ENCODE measurements at regions not wholly inside any gene's neighbourhood (a gene's known extent, or its start where the extent isn't known, plus 50 kb on each side); places are given as distances from the start of the nearest gene placed in this dataset.

DNA sequence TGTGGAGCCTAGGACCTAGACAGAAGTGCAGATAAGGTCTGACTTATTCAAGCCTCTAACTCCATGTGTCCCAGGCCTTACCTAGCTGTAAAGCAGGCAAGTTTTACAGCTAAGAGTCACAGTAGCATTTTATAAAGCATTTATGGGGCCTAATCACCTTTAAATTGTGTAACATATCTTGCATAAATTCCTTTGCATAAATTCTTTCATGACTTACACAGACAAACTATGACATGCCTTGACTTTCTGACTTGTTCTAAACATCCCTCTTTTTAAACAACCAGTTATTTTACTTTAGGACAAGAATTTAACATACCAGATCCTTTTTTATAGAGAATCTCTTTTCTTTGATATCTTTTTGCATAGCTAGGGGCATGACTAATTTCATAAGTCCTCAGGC, 1257.8 kb upstream of the NRXN1 start (continued):
- TF ChIP-seq ZNF513 (tag by site-specific recombination; IDR thresholded peaks at IDR 0.05) (no peak), MZF1 (tag by site-specific recombination; IDR thresholded peaks at IDR 0.05; ENCODE audit: borderline replicate concordance) (no peak), ZNF184 (tag by site-specific recombination; IDR thresholded peaks at IDR 0.05) (no peak), ZNF837 (tag by site-specific recombination; IDR thresholded peaks at IDR 0.05) (no peak), ZNF146 (tag by site-specific recombination; IDR thresholded peaks at IDR 0.05) (no peak), ZNF391 (tag by site-specific recombination; IDR thresholded peaks at IDR 0.05; ENCODE audit: borderline replicate concordance, low read depth) (no peak)
- TF ChIP-seq, protein P1, sequence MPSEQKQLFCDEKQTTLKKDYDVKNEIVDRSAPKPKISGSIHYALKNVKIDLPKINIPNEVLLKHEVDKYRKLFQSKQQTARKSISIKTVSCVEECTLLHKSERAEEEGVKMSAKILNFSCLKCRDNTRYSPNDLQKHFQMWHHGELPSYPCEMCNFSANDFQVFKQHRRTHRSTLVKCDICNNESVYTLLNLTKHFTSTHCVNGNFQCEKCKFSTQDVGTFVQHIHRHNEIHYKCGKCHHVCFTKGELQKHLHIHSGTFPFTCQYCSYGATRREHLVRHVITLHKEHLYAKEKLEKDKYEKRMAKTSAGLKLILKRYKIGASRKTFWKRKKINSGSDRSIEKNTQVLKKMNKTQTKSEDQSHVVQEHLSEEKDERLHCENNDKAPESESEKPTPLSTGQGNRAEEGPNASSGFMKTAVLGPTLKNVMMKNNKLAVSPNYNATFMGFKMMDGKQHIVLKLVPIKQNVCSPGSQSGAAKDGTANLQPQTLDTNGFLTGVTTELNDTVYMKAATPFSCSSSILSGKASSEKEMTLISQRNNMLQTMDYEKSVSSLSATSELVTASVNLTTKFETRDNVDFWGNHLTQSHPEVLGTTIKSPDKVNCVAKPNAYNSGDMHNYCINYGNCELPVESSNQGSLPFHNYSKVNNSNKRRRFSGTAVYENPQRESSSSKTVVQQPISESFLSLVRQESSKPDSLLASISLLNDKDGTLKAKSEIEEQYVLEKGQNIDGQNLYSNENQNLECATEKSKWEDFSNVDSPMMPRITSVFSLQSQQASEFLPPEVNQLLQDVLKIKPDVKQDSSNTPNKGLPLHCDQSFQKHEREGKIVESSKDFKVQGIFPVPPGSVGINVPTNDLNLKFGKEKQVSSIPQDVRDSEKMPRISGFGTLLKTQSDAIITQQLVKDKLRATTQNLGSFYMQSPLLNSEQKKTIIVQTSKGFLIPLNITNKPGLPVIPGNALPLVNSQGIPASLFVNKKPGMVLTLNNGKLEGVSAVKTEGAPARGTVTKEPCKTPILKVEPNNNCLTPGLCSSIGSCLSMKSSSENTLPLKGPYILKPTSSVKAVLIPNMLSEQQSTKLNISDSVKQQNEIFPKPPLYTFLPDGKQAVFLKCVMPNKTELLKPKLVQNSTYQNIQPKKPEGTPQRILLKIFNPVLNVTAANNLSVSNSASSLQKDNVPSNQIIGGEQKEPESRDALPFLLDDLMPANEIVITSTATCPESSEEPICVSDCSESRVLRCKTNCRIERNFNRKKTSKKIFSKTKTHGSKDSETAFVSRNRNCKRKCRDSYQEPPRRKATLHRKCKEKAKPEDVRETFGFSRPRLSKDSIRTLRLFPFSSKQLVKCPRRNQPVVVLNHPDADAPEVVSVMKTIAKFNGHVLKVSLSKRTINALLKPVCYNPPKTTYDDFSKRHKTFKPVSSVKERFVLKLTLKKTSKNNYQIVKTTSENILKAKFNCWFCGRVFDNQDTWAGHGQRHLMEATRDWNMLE (tag by site-specific recombination; conservative IDR thresholded peaks at IDR 0.05; ENCODE audit: low read depth), result no peak

DNA sequence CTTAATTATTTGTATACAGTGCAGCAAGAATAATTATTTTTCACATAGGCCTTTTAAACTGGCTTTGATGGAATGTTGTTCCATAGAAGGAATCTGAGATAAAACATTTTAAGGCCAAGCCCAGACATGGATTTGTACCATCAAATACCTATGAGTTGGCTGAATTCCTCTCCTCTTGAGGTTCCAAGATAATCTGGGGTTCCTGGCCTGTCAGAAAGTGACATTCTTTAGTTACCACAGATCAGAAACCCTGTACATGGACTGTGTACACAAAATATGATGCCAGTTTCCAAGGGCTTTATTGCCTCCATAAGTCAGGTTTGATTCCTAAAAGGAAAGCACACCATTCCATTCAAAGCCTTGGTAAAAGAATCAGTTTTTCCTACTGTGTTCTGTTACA, 1256.7 kb upstream of the NRXN1 start:
- Histone ChIP-seq H3K27ac (ENCODE audit: extremely low read depth, low read depth, low read length) (no peak overlapping the region), H3K4me3 (ENCODE audit: low read depth, low read length) (no peak overlapping the region), H3K36me3 (ENCODE audit: control insufficient read depth in 2 of 2, insufficient read depth in 1 of 2, low read length in 2 of 2) (no peaks in the 10 kb centered on the region), H3K9me3 (ENCODE audit: control insufficient read depth, insufficient read depth, low read depth, low read length) (no peaks in the 10 kb centered on the region), H3K4me1 (ENCODE audit: control insufficient read depth, insufficient read depth, low read length) (no peaks in the 10 kb centered on the region)
- POLR2A ChIA-PET, result no interaction called here
- no peak for TF ChIP-seq ZNF514 (tag by site-specific recombination; IDR thresholded peaks at IDR 0.05)
- TF ChIP-seq, protein P2, sequence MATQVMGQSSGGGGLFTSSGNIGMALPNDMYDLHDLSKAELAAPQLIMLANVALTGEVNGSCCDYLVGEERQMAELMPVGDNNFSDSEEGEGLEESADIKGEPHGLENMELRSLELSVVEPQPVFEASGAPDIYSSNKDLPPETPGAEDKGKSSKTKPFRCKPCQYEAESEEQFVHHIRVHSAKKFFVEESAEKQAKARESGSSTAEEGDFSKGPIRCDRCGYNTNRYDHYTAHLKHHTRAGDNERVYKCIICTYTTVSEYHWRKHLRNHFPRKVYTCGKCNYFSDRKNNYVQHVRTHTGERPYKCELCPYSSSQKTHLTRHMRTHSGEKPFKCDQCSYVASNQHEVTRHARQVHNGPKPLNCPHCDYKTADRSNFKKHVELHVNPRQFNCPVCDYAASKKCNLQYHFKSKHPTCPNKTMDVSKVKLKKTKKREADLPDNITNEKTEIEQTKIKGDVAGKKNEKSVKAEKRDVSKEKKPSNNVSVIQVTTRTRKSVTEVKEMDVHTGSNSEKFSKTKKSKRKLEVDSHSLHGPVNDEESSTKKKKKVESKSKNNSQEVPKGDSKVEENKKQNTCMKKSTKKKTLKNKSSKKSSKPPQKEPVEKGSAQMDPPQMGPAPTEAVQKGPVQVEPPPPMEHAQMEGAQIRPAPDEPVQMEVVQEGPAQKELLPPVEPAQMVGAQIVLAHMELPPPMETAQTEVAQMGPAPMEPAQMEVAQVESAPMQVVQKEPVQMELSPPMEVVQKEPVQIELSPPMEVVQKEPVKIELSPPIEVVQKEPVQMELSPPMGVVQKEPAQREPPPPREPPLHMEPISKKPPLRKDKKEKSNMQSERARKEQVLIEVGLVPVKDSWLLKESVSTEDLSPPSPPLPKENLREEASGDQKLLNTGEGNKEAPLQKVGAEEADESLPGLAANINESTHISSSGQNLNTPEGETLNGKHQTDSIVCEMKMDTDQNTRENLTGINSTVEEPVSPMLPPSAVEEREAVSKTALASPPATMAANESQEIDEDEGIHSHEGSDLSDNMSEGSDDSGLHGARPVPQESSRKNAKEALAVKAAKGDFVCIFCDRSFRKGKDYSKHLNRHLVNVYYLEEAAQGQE (tag by site-specific recombination; IDR thresholded peaks at IDR 0.05), result no peak
- TF ChIP-seq ZNF394 (tag by site-specific recombination; IDR thresholded peaks at IDR 0.05; ENCODE audit: borderline replicate concordance), result no peak
- no peak for TF ChIP-seq TCF7L2 (IDR thresholded peaks at IDR 0.05; ENCODE audit: borderline replicate concordance, low read depth, low read length)
- no peak for TF ChIP-seq ZNF747 (tag by site-specific recombination; IDR thresholded peaks at IDR 0.05)
- TF ChIP-seq OSR2 (tag by site-specific recombination; IDR thresholded peaks at IDR 0.05), result no peak
- TF ChIP-seq ZNF302 (tag by site-specific recombination; IDR thresholded peaks at IDR 0.05; ENCODE audit: low read depth), result no peak
- TF ChIP-seq ZNF211 (tag by site-specific recombination; IDR thresholded peaks at IDR 0.05; ENCODE audit: low read depth), result no peak
- no peak for TF ChIP-seq ZNF423 (tag by site-specific recombination; IDR thresholded peaks at IDR 0.05)
- TF ChIP-seq ZNF10 (tag by site-specific recombination; IDR thresholded peaks at IDR 0.05), result no peak
- TF ChIP-seq ZNF350 (tag by site-specific recombination; IDR thresholded peaks at IDR 0.05), result no peak
- CTCF ChIA-PET, result no interaction called here
